ENCODE measurements at regions not wholly inside any gene's neighbourhood (a gene's known extent, or its start where the extent isn't known, plus 50 kb on each side); places are given as distances from the start of the nearest gene placed in this dataset.

GRCh38 chr9:73667749-73668148, 516.1 kb downstream of the ANXA1 start:
- H3K36me3 ChIP-seq (ENCODE audit: insufficient read depth, low read length): no peaks in the 10 kb centered on the region
- H3K79me2 ChIP-seq (ENCODE audit: insufficient read depth, low read length): no peaks in the 10 kb centered on the region
- H3K4me3 ChIP-seq (ENCODE audit: low read depth, low read length, poor library complexity, severe bottlenecking): no peak overlapping the region
- H4K20me1 ChIP-seq (ENCODE audit: insufficient read depth, low read length): no peaks in the 10 kb centered on the region
- H3K9ac ChIP-seq (ENCODE audit: low read length): no peak overlapping the region
- H3K9me3 ChIP-seq (ENCODE audit: low read length): no peaks in the 10 kb centered on the region
- H3K4me1 ChIP-seq (ENCODE audit: insufficient read depth, low read length, severe bottlenecking): no peaks in the 10 kb centered on the region
- H3K9me2 ChIP-seq (ENCODE audit: low read depth, low read length): no peaks in the 10 kb centered on the region
- no peak overlapping the region for H2AFZ ChIP-seq (ENCODE audit: low read length)
- TF ChIP-seq CTCF (IDR thresholded peaks at IDR 0.05; ENCODE audit: low read length) (peak; percentile 16; the same call in 1 of the 2 replicates), EZH2 (IDR thresholded peaks at IDR 0.05; ENCODE audit: borderline replicate concordance, low read length) (no peak)
- H3K27ac ChIP-seq (ENCODE audit: low read depth, low read length, poor library complexity, severe bottlenecking): no peak overlapping the region
- H3K4me2 ChIP-seq (ENCODE audit: low read length): no peak overlapping the region
- no peaks in the 10 kb centered on the region for H3K27me3 ChIP-seq (ENCODE audit: insufficient read depth, low read length)
- no peaks in the 10 kb centered on the region for H3F3A ChIP-seq (ENCODE audit: insufficient read depth, low read length)

GRCh38 chr9:73680831-73681230, 529.2 kb downstream of the ANXA1 start:
- no peak overlapping the region for H2AFZ ChIP-seq (ENCODE audit: low read length)
- H3K9me2 ChIP-seq (ENCODE audit: low read depth, low read length): no peaks in the 10 kb centered on the region
- H3K9me3 ChIP-seq (ENCODE audit: low read length): no peaks in the 10 kb centered on the region
- no peaks in the 10 kb centered on the region for H4K20me1 ChIP-seq (ENCODE audit: insufficient read depth, low read length)
- H3K4me3 ChIP-seq (ENCODE audit: low read depth, low read length, poor library complexity, severe bottlenecking): no peak overlapping the region
- H3K9ac ChIP-seq (ENCODE audit: low read length): no peak overlapping the region
- no peaks in the 10 kb centered on the region for H3K4me1 ChIP-seq (ENCODE audit: insufficient read depth, low read length, severe bottlenecking)
- H3F3A ChIP-seq (ENCODE audit: insufficient read depth, low read length): no peaks in the 10 kb centered on the region
- no peaks in the 10 kb centered on the region for H3K36me3 ChIP-seq (ENCODE audit: insufficient read depth, low read length)
- TF ChIP-seq CTCF (IDR thresholded peaks at IDR 0.05; ENCODE audit: low read length) (no peak), EZH2 (IDR thresholded peaks at IDR 0.05; ENCODE audit: borderline replicate concordance, low read length) (no peak)
- no peak overlapping the region for H3K27ac ChIP-seq (ENCODE audit: low read depth, low read length, poor library complexity, severe bottlenecking)
- no peaks in the 10 kb centered on the region for H3K79me2 ChIP-seq (ENCODE audit: insufficient read depth, low read length)
- no peak overlapping the region for H3K4me2 ChIP-seq (ENCODE audit: low read length)
- H3K27me3 ChIP-seq (ENCODE audit: insufficient read depth, low read length): no peaks in the 10 kb centered on the region

GRCh38 chr9:73682789-73683188, 531.1 kb downstream of the ANXA1 start:
- Histone ChIP-seq H3K9me2 (ENCODE audit: low read depth, low read length) (no peaks in the 10 kb centered on the region), H3K79me2 (ENCODE audit: insufficient read depth, low read length) (no peaks in the 10 kb centered on the region), H3K36me3 (ENCODE audit: insufficient read depth, low read length) (no peaks in the 10 kb centered on the region), H2AFZ (ENCODE audit: low read length) (no peak overlapping the region), H3F3A (ENCODE audit: insufficient read depth, low read length) (no peaks in the 10 kb centered on the region), H3K4me2 (ENCODE audit: low read length) (no peak overlapping the region), H3K4me1 (ENCODE audit: insufficient read depth, low read length, severe bottlenecking) (no peaks in the 10 kb centered on the region), H3K27ac (ENCODE audit: low read depth, low read length, poor library complexity, severe bottlenecking) (no peak overlapping the region), H3K27me3 (ENCODE audit: insufficient read depth, low read length) (no peaks in the 10 kb centered on the region), H3K4me3 (ENCODE audit: low read depth, low read length, poor library complexity, severe bottlenecking) (no peak overlapping the region), H4K20me1 (ENCODE audit: insufficient read depth, low read length) (no peaks in the 10 kb centered on the region), H3K9ac (ENCODE audit: low read length) (no peak overlapping the region), H3K9me3 (ENCODE audit: low read length) (no peaks in the 10 kb centered on the region)
- no peak for TF ChIP-seq CTCF (IDR thresholded peaks at IDR 0.05; ENCODE audit: low read length)
